ENCODE measurements at regions not wholly inside any gene's neighbourhood (a gene's known extent, or its start where the extent isn't known, plus 50 kb on each side); places are given as distances from the start of the nearest gene placed in this dataset.

GRCh38 chr6:12232821-12233220 is 57.3 kb upstream of the EDN1 start:
- no peak for TF ChIP-seq EZH2 (IDR thresholded peaks at IDR 0.05; ENCODE audit: low read length, missing control alignments)
- TF ChIP-seq, protein P1, sequence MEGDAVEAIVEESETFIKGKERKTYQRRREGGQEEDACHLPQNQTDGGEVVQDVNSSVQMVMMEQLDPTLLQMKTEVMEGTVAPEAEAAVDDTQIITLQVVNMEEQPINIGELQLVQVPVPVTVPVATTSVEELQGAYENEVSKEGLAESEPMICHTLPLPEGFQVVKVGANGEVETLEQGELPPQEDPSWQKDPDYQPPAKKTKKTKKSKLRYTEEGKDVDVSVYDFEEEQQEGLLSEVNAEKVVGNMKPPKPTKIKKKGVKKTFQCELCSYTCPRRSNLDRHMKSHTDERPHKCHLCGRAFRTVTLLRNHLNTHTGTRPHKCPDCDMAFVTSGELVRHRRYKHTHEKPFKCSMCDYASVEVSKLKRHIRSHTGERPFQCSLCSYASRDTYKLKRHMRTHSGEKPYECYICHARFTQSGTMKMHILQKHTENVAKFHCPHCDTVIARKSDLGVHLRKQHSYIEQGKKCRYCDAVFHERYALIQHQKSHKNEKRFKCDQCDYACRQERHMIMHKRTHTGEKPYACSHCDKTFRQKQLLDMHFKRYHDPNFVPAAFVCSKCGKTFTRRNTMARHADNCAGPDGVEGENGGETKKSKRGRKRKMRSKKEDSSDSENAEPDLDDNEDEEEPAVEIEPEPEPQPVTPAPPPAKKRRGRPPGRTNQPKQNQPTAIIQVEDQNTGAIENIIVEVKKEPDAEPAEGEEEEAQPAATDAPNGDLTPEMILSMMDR (conservative IDR thresholded peaks at IDR 0.05 in 1 of 2, IDR thresholded peaks at IDR 0.05 in 1 of 2; ENCODE audit: low read depth in 1 of 2, low read length in 2 of 2) = no peak
